DOHH2 (cell line): ENCODE measurements at regions not wholly inside any gene's neighbourhood (a gene's known extent, or its start where the extent isn't known, plus 50 kb on each side); places are given as distances from the start of the nearest gene placed in this dataset.

Experiments
- H3F3A ChIP-seq: fragments of 200-600 bp; sonication (generic), shearing (Covaris generic); 2 replicates; pipeline ENCODE4 v1.6.0; 2016; ENCODE audit warnings: antibody characterized with exemption, mild to moderate bottlenecking; ENCODE audit not compliant: control insufficient read depth, insufficient read depth
- H3K27ac ChIP-seq: fragments of 200-600 bp; sonication (generic); 2 replicates; pipeline ENCODE4 v1.5.1; 2014; ENCODE audit warnings: low read depth, mild to moderate bottlenecking, low read length, moderate library complexity
- H3K27me3 ChIP-seq: fragments of 200-600 bp; sonication (generic); 2 replicates; pipeline ENCODE4 v1.6.1; 2014; ENCODE audit warnings: mild to moderate bottlenecking, low read length, mixed read lengths; ENCODE audit not compliant: control insufficient read depth
- H3K36me3 ChIP-seq: fragments of 200-600 bp; sonication (generic); 2 replicates; pipeline ENCODE4 v1.6.1; 2014; ENCODE audit warnings: mild to moderate bottlenecking, low read length, moderate library complexity, mixed read lengths; ENCODE audit not compliant: control insufficient read depth
- H3K4me1 ChIP-seq: fragments of 200-600 bp; sonication (generic); 2 replicates; pipeline ENCODE4 v1.6.1; 2014; ENCODE audit warnings: mild to moderate bottlenecking, low read length, mixed read lengths; ENCODE audit not compliant: control insufficient read depth
- H3K4me2 ChIP-seq: fragments of 200-600 bp; sonication (generic); 2 replicates; pipeline ENCODE4 v1.6.0; 2014; ENCODE audit warnings: mild to moderate bottlenecking, low read length, moderate library complexity
- H3K4me3 ChIP-seq: fragments of 200-600 bp; sonication (generic); 2 replicates; pipeline ENCODE4 v1.5.1; 2014; ENCODE audit warnings: mild to moderate bottlenecking, low read length, mixed read lengths
- H3K79me2 ChIP-seq: fragments of 200-600 bp; sonication (generic); 2 replicates; pipeline ENCODE4 v1.6.1; 2014; ENCODE audit warnings: mild to moderate bottlenecking, low read length, mixed read lengths; ENCODE audit not compliant: control insufficient read depth
- H3K9me2 ChIP-seq: fragments of 200-600 bp; sonication (generic); replicated peaks from 2 replicates; pipeline ENCODE4 v1.6.1; 2014; ENCODE audit warnings: mild to moderate bottlenecking, low read length, mixed read lengths; ENCODE audit not compliant: control insufficient read depth
- H3K9me3 ChIP-seq: fragments of 200-600 bp; sonication (generic); 2 replicates; pipeline ENCODE4 v1.6.1; 2014; ENCODE audit warnings: antibody characterized with exemption, low read length, mixed read lengths; ENCODE audit not compliant: control insufficient read depth, insufficient read depth
- H4K20me1 ChIP-seq: fragments of 200-600 bp; sonication (generic); 2 replicates; pipeline ENCODE4 v1.6.0; 2014; ENCODE audit warnings: low read depth, mild to moderate bottlenecking, antibody characterized with exemption, low read length, moderate library complexity; ENCODE audit not compliant: control insufficient read depth, insufficient read depth
- EZH2phosphoT487 ChIP-seq: fragments of 200-600 bp; sonication (generic); IDR thresholded peaks from 2 replicates; pipeline ENCODE4 v1.6.1; 2017; ENCODE audit warnings: borderline replicate concordance, mild to moderate bottlenecking, antibody characterized with exemption, low read length, moderate library complexity, mixed read lengths
- TF ChIP-seq, protein P1 (sequence below): fragments of 200-600 bp; sonication (generic); IDR thresholded peaks from one replicate; pipeline ENCODE4 v1.5.1; 2014; ENCODE audit warnings: antibody characterized with exemption, mild to moderate bottlenecking, low read depth, low read length; ENCODE audit not compliant: poor library complexity, severe bottlenecking

- Histone ChIP-seq H3K4me2 (no peak overlapping the region), H3K4me1 (no peaks in the 10 kb centered on the region), H3K27me3 (no peaks in the 10 kb centered on the region), H4K20me1 (no peaks in the 10 kb centered on the region), H3F3A (no peaks in the 10 kb centered on the region), H3K4me3 (no peak overlapping the region), H3K9me3 (no peaks in the 10 kb centered on the region), H3K9me2 (no peaks in the 10 kb centered on the region), H3K27ac (no peak overlapping the region), H3K79me2 (no peaks in the 10 kb centered on the region), H3K36me3 (no peaks in the 10 kb centered on the region)
- TF ChIP-seq, protein P1, sequence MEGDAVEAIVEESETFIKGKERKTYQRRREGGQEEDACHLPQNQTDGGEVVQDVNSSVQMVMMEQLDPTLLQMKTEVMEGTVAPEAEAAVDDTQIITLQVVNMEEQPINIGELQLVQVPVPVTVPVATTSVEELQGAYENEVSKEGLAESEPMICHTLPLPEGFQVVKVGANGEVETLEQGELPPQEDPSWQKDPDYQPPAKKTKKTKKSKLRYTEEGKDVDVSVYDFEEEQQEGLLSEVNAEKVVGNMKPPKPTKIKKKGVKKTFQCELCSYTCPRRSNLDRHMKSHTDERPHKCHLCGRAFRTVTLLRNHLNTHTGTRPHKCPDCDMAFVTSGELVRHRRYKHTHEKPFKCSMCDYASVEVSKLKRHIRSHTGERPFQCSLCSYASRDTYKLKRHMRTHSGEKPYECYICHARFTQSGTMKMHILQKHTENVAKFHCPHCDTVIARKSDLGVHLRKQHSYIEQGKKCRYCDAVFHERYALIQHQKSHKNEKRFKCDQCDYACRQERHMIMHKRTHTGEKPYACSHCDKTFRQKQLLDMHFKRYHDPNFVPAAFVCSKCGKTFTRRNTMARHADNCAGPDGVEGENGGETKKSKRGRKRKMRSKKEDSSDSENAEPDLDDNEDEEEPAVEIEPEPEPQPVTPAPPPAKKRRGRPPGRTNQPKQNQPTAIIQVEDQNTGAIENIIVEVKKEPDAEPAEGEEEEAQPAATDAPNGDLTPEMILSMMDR: no peak
- no peak for TF ChIP-seq EZH2phosphoT487
Measured at GRCh38 chr20:61031101-61031830, 220.8 kb upstream of the CDH4 start.

GRCh38 chr20:61037498-61037897 is 214.6 kb upstream of the CDH4 start:
- no peak overlapping the region for H3K4me2 ChIP-seq
- no peaks in the 10 kb centered on the region; the same call in 1 of the 2 replicates for H3K9me3 ChIP-seq
- no peaks in the 10 kb centered on the region for H3K27me3 ChIP-seq
- H3F3A ChIP-seq: no peaks in the 10 kb centered on the region
- no peaks in the 10 kb centered on the region for H3K4me1 ChIP-seq
- no peak overlapping the region for H3K27ac ChIP-seq
- no peak overlapping the region for H3K4me3 ChIP-seq
- H4K20me1 ChIP-seq: no peaks in the 10 kb centered on the region
- TF ChIP-seq EZH2phosphoT487: no peak
- TF ChIP-seq, protein P1: no peak
- H3K79me2 ChIP-seq: no peaks in the 10 kb centered on the region
- no peaks in the 10 kb centered on the region for H3K36me3 ChIP-seq
- no peaks in the 10 kb centered on the region for H3K9me2 ChIP-seq

- H4K20me1 ChIP-seq: no peaks in the 10 kb centered on the region
- H3K36me3 ChIP-seq: no peaks in the 10 kb centered on the region
- H3K9me3 ChIP-seq: peaks cover 4% of the 10 kb centered on the region
Measured at GRCh38 chr20:61041481-61041880, 210.6 kb upstream of the CDH4 start.

More at GRCh38 chr20:61041481-61041880, 210.6 kb upstream of the CDH4 start:
- Histone ChIP-seq H3K79me2 (no peaks in the 10 kb centered on the region), H3K27ac (no peak overlapping the region), H3K9me2 (no peaks in the 10 kb centered on the region), H3K4me2 (no peak overlapping the region), H3K27me3 (no peaks in the 10 kb centered on the region), H3K4me1 (no peaks in the 10 kb centered on the region), H3F3A (no peaks in the 10 kb centered on the region), H3K4me3 (no peak overlapping the region)
- TF ChIP-seq EZH2phosphoT487: no peak
- TF ChIP-seq, protein P1: no peak
